ENCODE measurements at regions not wholly inside any gene's neighbourhood (a gene's known extent, or its start where the extent isn't known, plus 50 kb on each side); places are given as distances from the start of the nearest gene placed in this dataset.

DNA sequence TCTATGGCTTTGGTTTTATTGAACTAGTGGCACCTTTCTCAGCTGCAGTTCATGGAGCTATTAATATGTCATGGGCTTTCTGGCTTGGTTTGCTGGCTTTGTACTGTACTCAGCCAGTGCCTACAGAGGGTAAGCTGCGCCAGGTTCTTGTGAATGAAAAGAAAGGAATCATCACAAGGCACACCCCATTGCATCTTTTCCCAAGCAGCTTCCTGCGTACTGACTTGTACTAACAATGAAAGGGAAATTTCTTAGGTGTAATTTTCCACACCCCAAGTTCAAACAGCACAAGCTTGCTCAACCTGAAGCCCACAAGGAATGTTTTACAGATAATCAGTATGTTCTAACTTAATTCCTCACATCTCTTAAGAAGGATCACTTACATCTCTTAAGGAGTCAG lies 78.0 kb upstream of the TNFSF18 start:
- no peak for DNase-seq

DNA sequence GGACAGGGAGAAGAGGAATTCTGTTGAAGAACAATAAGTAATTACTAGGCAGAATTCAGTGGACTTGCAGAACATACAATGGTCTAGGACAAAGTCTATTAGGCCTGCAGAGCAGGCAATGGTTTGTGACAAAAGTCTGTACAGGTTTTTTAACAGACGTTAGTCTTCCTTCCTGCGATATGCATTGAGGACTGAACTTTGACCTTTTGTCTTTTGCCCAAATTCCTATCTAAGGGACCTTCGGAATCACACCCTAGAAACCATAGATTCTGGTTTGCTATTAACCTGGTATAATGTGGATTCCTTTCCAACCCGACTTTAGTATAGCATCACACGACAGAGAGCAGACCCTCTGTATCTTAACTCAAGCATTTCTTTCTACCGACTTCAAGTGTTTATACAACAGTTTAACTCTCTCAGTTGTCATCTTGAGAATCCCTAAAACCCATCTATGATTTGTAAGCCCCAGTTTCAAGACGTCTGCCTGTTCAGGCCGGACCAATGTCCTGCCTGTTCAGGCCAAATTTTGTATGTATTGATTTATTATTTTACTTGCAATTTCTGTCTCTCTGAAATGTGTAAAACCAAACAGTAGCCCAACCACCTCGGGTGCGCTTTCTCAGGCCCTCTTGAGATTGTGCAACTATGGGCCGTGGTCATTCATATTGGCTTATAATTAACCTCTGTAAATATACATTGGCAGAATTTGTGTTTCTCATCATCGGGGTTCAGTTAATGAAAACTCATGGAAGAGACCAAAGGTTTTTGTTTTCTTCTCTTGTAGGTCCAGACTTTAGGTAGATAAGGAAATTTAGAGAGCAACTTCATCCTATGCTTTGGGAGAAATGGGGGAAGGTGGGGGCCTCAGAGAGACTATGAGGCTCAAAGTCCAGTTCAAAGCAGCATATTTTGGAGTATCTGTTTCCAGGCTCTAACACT lies 76.9 kb upstream of the TNFSF18 start:
- DNase-seq, result no peak

DNA sequence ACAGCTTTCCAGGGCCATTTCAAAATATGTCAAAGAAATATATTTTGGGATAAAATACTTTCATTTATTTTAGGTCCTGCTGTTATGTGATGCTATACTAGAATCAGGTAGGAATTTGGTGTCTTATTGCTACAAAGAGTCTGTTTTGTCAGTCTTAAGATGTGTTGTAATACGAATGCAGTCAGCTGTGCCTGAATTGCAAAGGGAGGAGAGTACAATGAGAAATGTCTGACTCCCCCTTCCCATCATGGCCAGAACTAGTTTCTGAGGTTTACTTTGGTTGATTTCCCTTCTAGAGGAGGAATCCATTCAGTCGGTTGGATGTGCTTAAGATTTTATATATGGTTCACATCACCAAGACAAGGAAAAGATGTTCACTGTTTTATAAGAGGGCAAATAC lies 75.7 kb upstream of the TNFSF18 start:
- no peak for DNase-seq

DNA sequence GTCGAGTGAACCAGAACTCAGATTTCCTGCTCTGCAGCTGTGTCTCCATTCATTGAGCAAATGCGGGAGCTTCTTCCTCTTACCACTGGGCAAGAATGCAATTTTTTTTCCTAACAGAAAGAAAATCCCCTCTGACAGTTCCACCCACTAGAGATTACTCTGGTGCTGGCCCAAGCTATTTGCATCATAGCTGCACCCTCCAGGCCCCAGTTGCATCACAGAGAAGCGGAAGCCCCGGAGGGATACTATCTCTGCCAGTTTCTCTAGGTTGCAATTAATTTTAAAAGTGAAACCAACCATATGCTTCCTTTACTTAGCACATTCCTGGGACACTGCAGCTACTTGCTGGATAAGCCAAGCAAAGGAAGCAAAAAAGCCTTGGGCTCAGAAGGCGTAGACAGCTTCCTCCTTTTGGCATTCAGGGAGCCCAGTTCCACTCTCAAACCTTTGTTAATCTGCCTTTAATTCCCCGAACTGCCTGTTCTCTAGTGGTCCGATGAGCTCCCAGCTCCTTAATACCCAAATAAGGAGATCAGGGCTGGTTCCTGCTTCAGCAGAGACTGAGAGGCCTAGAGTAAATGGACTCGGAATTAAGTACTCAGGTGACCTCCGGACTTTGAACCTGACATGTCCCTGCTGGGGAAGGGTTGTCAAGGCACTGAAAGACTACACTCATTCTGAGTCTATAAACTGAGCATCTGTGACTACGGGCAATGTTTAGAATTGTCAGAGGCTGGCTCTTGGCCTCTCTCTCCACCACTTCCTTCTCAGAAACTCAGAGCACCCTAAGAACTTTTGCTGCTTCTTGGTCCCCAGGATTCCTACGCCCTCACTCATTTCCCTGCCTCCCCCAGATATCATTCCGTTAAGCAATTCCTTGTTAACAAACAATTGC lies 72.5 kb upstream of the TNFSF18 start:
- DNase-seq, result peak in 26 of 51 donors; percentile 1 to 42 (median 12)

- no peak for DNase-seq
Observed at GRCh38 chr1:173122344-173122935, 71.7 kb upstream of the TNFSF18 start.

GRCh38 chr1:173118404-173118803 lies 67.7 kb upstream of the TNFSF18 start:
- no peak for DNase-seq

GRCh38 chr1:173117761-173118160 lies 67.0 kb upstream of the TNFSF18 start:
- DNase-seq, result no peak

DNA sequence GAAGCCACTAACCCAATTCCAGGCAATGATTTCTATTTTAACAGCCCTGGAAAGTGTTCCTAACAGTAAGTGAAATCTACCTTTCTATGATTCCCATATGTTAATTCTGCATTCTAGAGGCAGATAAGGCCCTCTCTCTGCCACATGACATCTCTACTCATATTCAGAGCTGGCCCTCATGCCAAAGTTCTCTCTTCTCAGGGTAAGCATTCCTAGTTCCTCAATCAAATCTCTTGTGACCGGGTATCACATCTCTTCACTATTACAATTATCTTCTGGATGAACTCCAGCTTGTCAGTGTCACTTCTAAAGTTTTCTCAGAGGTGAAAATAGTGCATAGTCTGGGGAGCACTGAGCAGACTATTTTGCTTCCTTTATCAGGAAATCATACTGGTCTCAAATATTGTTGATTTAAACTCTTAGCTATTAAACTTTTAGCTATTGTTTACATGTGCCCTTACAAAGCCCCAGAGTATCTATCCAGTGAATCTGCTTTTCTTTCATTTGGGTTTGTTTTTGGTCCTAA lies 66.4 kb upstream of the TNFSF18 start:
- no peak for DNase-seq

DNA sequence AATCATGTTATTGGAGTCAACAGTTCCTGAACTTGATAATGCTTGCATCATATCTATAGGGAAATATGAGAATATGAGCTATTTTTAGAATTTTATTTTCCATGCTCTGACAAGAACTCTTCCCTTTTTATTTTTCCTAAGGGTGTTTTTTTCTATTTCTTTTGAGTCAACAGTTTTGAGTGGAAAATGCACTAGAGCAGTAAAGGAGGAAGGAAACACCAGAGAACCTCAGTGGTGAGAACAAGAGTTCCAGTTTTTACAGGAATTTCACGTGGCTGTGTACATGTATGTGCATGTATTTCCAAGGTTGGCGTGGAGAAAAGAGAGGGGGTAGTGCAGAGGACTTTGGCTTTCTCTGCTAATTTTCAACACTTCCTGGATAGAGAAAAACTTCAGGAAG lies 63.6 kb upstream of the TNFSF18 start:
- DNase-seq, result no peak

DNA sequence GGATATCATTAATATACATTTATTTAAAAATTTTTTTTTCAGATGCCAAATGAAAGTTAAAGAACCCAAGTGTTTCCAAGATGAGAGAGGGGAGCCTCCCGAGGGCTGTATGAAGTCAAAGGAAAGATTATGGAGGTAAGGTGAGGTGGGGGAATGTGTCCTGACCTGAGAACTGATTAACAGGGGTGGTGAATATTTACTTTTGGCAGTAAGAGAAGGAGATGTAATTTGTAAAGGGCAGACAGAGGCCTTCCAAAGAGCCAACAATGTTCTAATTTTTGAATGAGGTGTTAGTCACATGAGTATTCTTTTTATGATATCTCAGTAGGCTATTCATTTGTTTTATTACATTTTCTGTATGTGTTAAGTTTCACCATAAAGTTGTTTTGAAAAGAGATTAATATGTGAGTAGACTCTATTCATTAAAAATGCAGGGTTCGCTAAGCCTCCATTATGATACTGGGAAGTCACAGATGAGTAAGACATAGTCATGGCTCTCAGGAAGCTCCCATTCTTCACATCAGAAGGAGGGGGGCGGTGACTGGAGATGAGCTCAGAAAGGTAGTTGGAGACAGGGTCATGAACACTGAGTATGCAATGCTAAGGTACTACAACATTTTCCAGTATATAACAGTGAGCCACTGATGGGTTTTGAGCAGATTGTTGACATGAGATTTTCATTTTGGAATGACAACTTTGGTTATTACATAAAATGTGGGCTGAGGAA lies 62.4 kb upstream of the TNFSF18 start:
- DNase-seq, result no peak

- no peak for DNase-seq
Observed at GRCh38 chr1:173112129-173112528, 61.4 kb upstream of the TNFSF18 start.

DNA sequence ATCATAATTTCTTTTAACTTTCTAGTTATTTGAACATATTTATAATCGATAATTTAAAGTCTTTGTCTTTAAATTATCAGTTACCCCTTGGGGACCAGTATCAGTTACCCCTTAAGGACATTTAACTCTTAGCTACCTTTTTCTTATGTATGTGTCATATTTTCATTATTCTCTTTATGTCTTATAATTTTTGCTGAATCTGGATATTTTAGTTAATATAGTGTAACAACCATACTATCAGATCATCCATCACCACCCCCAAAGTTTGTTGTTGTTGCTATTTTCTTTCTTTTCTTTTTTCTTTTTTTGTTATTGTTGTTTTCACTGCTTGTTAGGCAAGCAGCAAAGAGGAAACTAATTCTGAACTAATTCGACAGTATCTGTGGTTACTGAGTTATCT lies 57.0 kb upstream of the TNFSF18 start:
- no peak for DNase-seq

DNA sequence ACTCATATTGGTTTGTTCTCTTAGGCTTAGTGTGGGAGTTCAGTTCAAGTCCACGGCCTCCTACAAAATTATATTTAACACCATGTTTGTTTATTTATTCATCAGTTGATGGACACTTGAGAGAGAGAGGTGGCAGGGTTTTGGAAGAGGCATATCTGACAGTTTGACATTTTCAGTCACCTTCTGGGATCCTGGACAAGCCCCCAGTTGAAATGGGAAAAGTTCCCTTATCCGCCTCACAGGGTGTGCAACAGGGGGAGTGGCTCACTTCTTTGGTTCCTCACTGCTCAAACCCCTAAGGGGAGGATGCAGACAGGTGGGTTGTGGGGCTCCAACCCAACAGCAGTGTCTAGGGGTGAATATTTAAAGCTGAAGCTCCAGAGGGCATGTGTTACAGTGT lies 52.3 kb upstream of the TNFSF18 start:
- no peak for DNase-seq

DNA sequence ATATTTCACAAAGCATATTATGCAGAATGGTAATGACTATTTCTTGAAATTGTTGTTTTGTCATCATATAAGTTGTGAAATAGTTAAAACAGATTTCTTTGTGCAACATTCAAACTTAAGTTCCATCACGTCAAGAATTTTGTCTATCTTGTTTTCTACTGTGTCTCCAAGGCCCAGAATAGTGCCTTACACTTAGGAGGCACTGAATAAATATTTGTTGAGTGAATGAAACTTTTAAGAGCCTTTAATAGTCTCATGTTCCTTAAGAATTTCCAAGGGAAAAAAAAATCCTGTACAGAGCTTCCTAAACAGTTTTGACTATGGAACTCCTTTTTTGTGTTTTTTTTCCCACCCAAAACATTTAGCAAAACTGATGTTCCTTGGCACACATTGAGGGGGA lies 50.8 kb upstream of the TNFSF18 start:
- DNase-seq, result no peak

DNA sequence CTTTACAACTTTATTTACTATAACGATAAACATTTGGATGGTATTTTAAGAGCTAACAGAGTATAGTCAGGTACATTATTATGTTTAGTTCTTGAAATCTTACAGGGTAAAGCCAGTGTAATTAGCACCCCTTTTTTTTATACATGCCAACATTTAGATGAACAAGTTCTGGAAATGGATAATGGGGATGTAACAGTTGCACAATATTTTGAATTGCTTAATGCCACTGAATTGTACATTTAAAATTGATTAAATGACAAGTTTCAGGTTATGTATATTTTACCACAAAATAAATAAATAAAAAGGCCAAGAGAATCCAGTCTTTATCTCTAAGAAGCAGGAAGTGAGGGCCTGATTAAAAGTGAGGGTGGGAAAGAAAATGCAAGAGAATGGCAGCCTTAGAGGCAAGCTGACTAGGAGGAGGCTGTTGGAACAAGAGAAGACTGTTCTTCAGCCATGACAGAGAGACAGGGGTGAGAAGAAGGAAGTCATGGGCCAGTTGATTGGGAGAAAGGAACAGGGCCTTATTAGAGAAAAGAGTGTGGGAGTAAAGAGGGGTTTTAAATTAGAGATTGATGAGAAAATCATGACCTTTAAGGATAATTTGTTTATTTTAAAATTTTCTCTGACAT lies 49.9 kb upstream of the TNFSF18 start:
- DNase-seq, result no peak

Data from hypothalamus (tissue), 51 donors.